ENCODE measurements at regions not wholly inside any gene's neighbourhood (a gene's known extent, or its start where the extent isn't known, plus 50 kb on each side); places are given as distances from the start of the nearest gene placed in this dataset.

DNA sequence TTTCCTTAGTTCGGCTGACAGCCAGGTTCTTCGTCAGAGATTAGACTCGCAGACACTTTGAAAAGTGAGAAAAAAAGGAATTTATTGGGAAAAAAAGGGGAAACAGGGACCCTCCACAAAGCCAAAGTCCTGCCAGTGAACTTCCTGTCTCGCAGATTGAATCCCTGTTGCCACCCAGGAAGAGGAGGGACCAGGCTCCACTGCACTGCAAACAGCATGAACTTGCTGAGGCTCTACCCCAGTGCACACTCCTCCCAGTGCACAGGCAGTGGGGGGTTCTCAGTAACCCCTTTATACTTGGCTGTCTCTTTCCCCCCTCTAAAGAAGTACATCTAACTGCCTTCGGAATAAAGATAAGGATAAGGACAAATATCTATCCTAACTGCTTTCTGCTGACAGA, 959.0 kb downstream of the GRIK2 start:
- H3K27me3 ChIP-seq: no peaks in the 10 kb centered on the region
- intact Hi-C loops (cut with DNase I): no loop called here
- 79 to 84% methylated on average over 5 of the region's 5 CpGs for WGBS, 2 donors
- TF ChIP-seq POLR2AphosphoS5 (IDR thresholded peaks at IDR 0.05): no peak
- no peaks in the 10 kb centered on the region for H3K36me3 ChIP-seq
- H3K9me3 ChIP-seq: no peaks in the 10 kb centered on the region
- no peak overlapping the region for H3K4me3 ChIP-seq
- DNase-seq: no peak
- no peaks in the 10 kb centered on the region for H3K4me1 ChIP-seq
- no peak overlapping the region for H3K27ac ChIP-seq

- Histone ChIP-seq H3K4me1 (no peaks in the 10 kb centered on the region), H3K27me3 (no peaks in the 10 kb centered on the region), H3K9me3 (no peaks in the 10 kb centered on the region), H3K27ac (no peak overlapping the region), H3K4me3 (no peak overlapping the region), H3K36me3 (no peaks in the 10 kb centered on the region)
- 66 to 81% methylated on average over 2 of the region's 2 CpGs for WGBS, 2 donors
- TF ChIP-seq POLR2AphosphoS5 (IDR thresholded peaks at IDR 0.05) (no peak), POLR2A (IDR thresholded peaks at IDR 0.05) (no peak), EP300 (IDR thresholded peaks at IDR 0.05) (no peak), CTCF (IDR thresholded peaks at IDR 0.05) (no peak)
- no peak for DNase-seq
- intact Hi-C loops (cut with DNase I): no loop called here
Measured at GRCh38 chr6:102344769-102345168, 951.3 kb downstream of the GRIK2 start.

GRCh38 chr6:102340311-102340710, 946.8 kb downstream of the GRIK2 start:
- DNase-seq: no peak
- no peak for TF ChIP-seq CTCF (IDR thresholded peaks at IDR 0.05)
- no peak for TF ChIP-seq EP300 (IDR thresholded peaks at IDR 0.05)
- no peaks in the 10 kb centered on the region for H3K27me3 ChIP-seq
- no peaks in the 10 kb centered on the region for H3K9me3 ChIP-seq
- no peaks in the 10 kb centered on the region for H3K4me1 ChIP-seq
- 80 to 84% methylated on average over 4 of the region's 4 CpGs for WGBS, 2 donors
- intact Hi-C loops (cut with DNase I): no loop called here
- H3K27ac ChIP-seq: no peak overlapping the region
- no peaks in the 10 kb centered on the region for H3K36me3 ChIP-seq
- no peak overlapping the region for H3K4me3 ChIP-seq

GRCh38 chr6:102333736-102334135, 940.2 kb downstream of the GRIK2 start:
- no peaks in the 10 kb centered on the region for H3K27me3 ChIP-seq
- no peak for DNase-seq
- TF ChIP-seq POLR2AphosphoS5 (IDR thresholded peaks at IDR 0.05) (no peak), CTCF (IDR thresholded peaks at IDR 0.05) (no peak), POLR2A (IDR thresholded peaks at IDR 0.05) (no peak), EP300 (IDR thresholded peaks at IDR 0.05) (no peak)
- no peaks in the 10 kb centered on the region for H3K36me3 ChIP-seq
- no peak overlapping the region for H3K4me3 ChIP-seq
- no peaks in the 10 kb centered on the region for H3K4me1 ChIP-seq
- H3K27ac ChIP-seq: no peak overlapping the region
- 87 to 93% methylated on average over 8 of the region's 8 CpGs for WGBS, 2 donors
- intact Hi-C loops (cut with DNase I): no loop called here
- no peaks in the 10 kb centered on the region for H3K9me3 ChIP-seq

DNA sequence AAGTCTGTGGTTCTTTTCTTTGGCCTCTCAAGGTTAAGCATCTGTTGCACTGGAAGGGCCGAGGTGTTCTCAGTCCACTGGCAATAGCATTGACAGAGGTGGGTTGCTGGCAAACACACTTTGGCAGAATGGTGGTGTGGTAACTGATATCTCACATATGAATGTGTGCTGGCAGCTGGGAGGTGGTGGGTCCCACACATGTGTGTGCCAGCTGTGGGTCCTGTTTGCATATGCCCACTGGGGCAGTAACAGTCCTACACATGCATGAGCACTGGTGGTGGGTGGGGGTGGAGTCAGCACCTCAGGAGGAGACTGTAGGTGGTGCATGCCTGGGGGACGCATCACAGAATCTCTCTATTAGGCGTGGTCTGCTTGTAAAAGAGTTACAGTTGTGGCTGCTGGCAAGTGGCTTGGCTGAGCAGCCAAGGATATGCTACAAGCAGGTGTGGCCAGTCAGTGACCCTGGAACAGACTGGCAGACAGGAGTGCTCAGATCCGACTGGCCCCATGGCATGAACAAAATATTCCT, 934.3 kb downstream of the GRIK2 start:
- DNase-seq: no peak
- intact Hi-C loops (cut with DNase I): no loop called here
- H3K4me3 ChIP-seq: no peak overlapping the region
- H3K27me3 ChIP-seq: no peaks in the 10 kb centered on the region
- peaks cover 0 to 3% (median 0%) of the 10 kb centered on the region in 4 donors for H3K9me3 ChIP-seq
- TF ChIP-seq POLR2AphosphoS5 (IDR thresholded peaks at IDR 0.05) (no peak), EP300 (IDR thresholded peaks at IDR 0.05) (no peak), POLR2A (IDR thresholded peaks at IDR 0.05) (no peak), CTCF (IDR thresholded peaks at IDR 0.05) (no peak)
- 67 to 80% methylated on average over 4 of the region's 4 CpGs for WGBS, 2 donors
- H3K27ac ChIP-seq: no peak overlapping the region
- no peaks in the 10 kb centered on the region for H3K36me3 ChIP-seq
- no peaks in the 10 kb centered on the region for H3K4me1 ChIP-seq
